ENCODE measurements at regions not wholly inside any gene's neighbourhood (a gene's known extent, or its start where the extent isn't known, plus 50 kb on each side); places are given as distances from the start of the nearest gene placed in this dataset.
"Not testable (repeated sequence)": the region's sequence is repeated elsewhere in the genome, so short reads cannot be mapped to it uniquely, and the experiment has no call there.

DNA sequence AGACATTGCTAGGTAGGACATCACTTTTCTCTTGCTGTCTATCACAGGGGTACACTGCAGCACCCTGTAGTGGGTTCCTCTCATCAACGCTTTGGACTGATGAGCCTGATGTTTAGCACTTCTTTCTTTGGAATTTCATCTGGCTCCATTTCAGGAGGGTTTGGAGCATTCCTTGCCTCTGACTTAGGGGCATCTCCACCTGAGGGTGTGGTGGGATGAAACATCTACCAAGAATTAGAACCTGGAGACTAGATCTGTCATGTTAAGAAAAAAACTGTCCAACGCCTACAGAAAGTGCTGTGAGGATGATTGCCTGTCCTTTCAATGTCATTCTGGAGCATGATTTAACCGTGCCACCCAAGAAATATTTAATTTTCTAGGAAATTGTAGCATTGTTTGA, 648.4 kb downstream of the ETS1 start:
- 91% methylated on average over 2 of the region's 3 CpGs for WGBS
- Histone ChIP-seq H4K91ac (ENCODE audit: low read length) (no peak overlapping the region), H3K36me3 (ENCODE audit: control insufficient read depth in 1 of 2, insufficient read depth in 2 of 2, low read depth in 1 of 2, low read length in 2 of 2) (no peaks in the 10 kb centered on the region), H2BK12ac (ENCODE audit: low read length in 2 of 2) (no peak overlapping the region), H4K8ac (ENCODE audit: low read length) (no peak overlapping the region), H3K23ac (ENCODE audit: low read length in 2 of 2) (no peak overlapping the region), H3K27me3 (ENCODE audit: control insufficient read depth in 1 of 2, insufficient read depth in 1 of 2, low read length in 2 of 2) (no peaks in the 10 kb centered on the region), H3K14ac (ENCODE audit: low read length in 2 of 2) (no peak overlapping the region), H3K18ac (ENCODE audit: low read depth in 1 of 2, low read length in 2 of 2) (no peak overlapping the region), H2BK15ac (ENCODE audit: low read depth, poor library complexity, severe bottlenecking) (no peak overlapping the region), H2BK5ac (ENCODE audit: low read depth, low read length, poor library complexity, severe bottlenecking) (no peak overlapping the region), H3K4ac (ENCODE audit: low read depth in 1 of 2, low read length in 2 of 2) (no peak overlapping the region), H3K79me1 (replicated peaks; ENCODE audit: low read length, poor library complexity, severe bottlenecking) (no peaks in the 10 kb centered on the region), H3K4me2 (ENCODE audit: low read length, poor library complexity, severe bottlenecking) (no peak overlapping the region), H3K9me3 (ENCODE audit: control insufficient read depth, low read length) (no peaks in the 10 kb centered on the region), H3K9ac (ENCODE audit: low read length) (no peak overlapping the region), H3K4me1 (ENCODE audit: control insufficient read depth, insufficient read depth, low read depth, low read length) (no peaks in the 10 kb centered on the region), H2AK5ac (ENCODE audit: low read length, severe bottlenecking) (no peak overlapping the region), H3K27ac (ENCODE audit: low read length, poor library complexity, severe bottlenecking) (no peak overlapping the region), H2BK120ac (ENCODE audit: low read depth, low read length) (no peak overlapping the region), H3K4me3 (ENCODE audit: insufficient read depth in 1 of 2, low read depth in 1 of 2, low read length in 2 of 2) (no peak overlapping the region), H2AFZ (ENCODE audit: low read depth, low read length) (no peak overlapping the region)
- DNase-seq: no peak

DNA sequence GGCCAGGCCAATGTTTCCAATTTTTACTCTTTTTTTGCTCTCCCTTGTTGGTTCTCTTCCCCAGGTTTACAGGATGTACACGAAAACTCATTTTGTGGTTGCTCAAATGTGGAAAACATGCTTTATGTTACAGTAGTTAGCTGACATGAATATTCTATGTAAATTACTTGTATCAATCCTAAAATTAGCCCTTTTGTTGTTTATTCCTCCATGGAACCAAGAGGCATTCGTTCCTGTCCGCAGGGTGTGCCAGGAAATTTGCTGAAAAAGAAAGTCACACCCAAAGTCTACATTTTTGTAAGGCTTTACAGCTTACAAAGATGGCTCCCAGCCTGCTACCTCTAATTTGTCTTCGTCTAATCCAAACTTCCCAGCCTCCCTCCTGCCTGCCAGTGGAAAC, 652.3 kb downstream of the ETS1 start:
- Histone ChIP-seq H3K79me1 (replicated peaks; ENCODE audit: low read length, poor library complexity, severe bottlenecking) (no peaks in the 10 kb centered on the region), H2AK5ac (ENCODE audit: low read length, severe bottlenecking) (no peak overlapping the region), H3K4me2 (ENCODE audit: low read length, poor library complexity, severe bottlenecking) (no peak overlapping the region), H3K4me3 (ENCODE audit: insufficient read depth in 1 of 2, low read depth in 1 of 2, low read length in 2 of 2) (no peak overlapping the region), H3K23ac (ENCODE audit: low read length in 2 of 2) (no peak overlapping the region), H3K27ac (ENCODE audit: low read length, poor library complexity, severe bottlenecking) (no peak overlapping the region), H3K27me3 (ENCODE audit: control insufficient read depth in 1 of 2, insufficient read depth in 1 of 2, low read length in 2 of 2) (no peaks in the 10 kb centered on the region), H2BK5ac (ENCODE audit: low read depth, low read length, poor library complexity, severe bottlenecking) (no peak overlapping the region), H3K4me1 (ENCODE audit: control insufficient read depth, insufficient read depth, low read depth, low read length) (no peaks in the 10 kb centered on the region), H2BK120ac (ENCODE audit: low read depth, low read length) (no peak overlapping the region), H3K9me3 (ENCODE audit: control insufficient read depth, low read length) (no peaks in the 10 kb centered on the region), H2BK12ac (ENCODE audit: low read length in 2 of 2) (no peak overlapping the region), H2AFZ (ENCODE audit: low read depth, low read length) (no peak overlapping the region), H2BK15ac (ENCODE audit: low read depth, poor library complexity, severe bottlenecking) (no peak overlapping the region), H3K36me3 (ENCODE audit: control insufficient read depth in 1 of 2, insufficient read depth in 2 of 2, low read depth in 1 of 2, low read length in 2 of 2) (no peaks in the 10 kb centered on the region), H4K91ac (ENCODE audit: low read length) (no peak overlapping the region), H3K14ac (ENCODE audit: low read length in 2 of 2) (no peak overlapping the region), H3K18ac (ENCODE audit: low read depth in 1 of 2, low read length in 2 of 2) (no peak overlapping the region), H4K8ac (ENCODE audit: low read length) (no peak overlapping the region), H3K4ac (ENCODE audit: low read depth in 1 of 2, low read length in 2 of 2) (no peak overlapping the region), H3K9ac (ENCODE audit: low read length) (no peak overlapping the region)
- WGBS: 75% methylated on average over 3 of the region's 4 CpGs
- DNase-seq: no peak

DNA sequence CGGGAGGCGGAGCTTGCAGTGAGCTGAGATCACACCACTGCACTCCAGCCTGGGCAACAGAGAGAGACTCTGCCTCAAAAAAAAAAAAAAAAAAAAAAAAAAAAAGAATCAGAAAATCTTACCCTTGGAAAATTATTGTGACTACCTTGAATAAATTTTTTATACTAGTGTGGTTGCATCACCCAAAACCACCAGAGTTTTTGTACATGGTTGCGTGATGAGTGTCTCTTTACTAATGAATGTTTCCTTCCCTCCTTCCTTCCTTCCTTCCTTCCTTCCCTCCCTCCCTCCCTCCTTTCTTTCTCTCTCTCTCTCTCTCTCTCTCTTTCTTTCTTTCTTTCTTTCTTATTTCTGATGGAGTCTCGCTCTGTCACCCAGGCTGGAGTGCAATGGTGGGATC, 653.4 kb downstream of the ETS1 start:
- H2BK120ac ChIP-seq (ENCODE audit: low read depth, low read length); H4K91ac ChIP-seq (ENCODE audit: low read length); DNase-seq; H3K4me3 ChIP-seq (ENCODE audit: insufficient read depth in 1 of 2, low read depth in 1 of 2, low read length in 2 of 2); H3K27me3 ChIP-seq (ENCODE audit: control insufficient read depth in 1 of 2, insufficient read depth in 1 of 2, low read length in 2 of 2); H3K4ac ChIP-seq (ENCODE audit: low read depth in 1 of 2, low read length in 2 of 2); H2AFZ ChIP-seq (ENCODE audit: low read depth, low read length); H2AK5ac ChIP-seq (ENCODE audit: low read length, severe bottlenecking); H3K9ac ChIP-seq (ENCODE audit: low read length); H3K36me3 ChIP-seq (ENCODE audit: control insufficient read depth in 1 of 2, insufficient read depth in 2 of 2, low read depth in 1 of 2, low read length in 2 of 2); H3K14ac ChIP-seq (ENCODE audit: low read length in 2 of 2); H3K9me3 ChIP-seq (ENCODE audit: control insufficient read depth, low read length); H2BK12ac ChIP-seq (ENCODE audit: low read length in 2 of 2); H3K4me1 ChIP-seq (ENCODE audit: control insufficient read depth, insufficient read depth, low read depth, low read length); H3K27ac ChIP-seq (ENCODE audit: low read length, poor library complexity, severe bottlenecking); H2BK5ac ChIP-seq (ENCODE audit: low read depth, low read length, poor library complexity, severe bottlenecking); H4K8ac ChIP-seq (ENCODE audit: low read length); H3K4me2 ChIP-seq (ENCODE audit: low read length, poor library complexity, severe bottlenecking); H2BK15ac ChIP-seq (ENCODE audit: low read depth, poor library complexity, severe bottlenecking); H3K23ac ChIP-seq (ENCODE audit: low read length in 2 of 2); H3K18ac ChIP-seq (ENCODE audit: low read depth in 1 of 2, low read length in 2 of 2); H3K79me1 ChIP-seq (replicated peaks; ENCODE audit: low read length, poor library complexity, severe bottlenecking): not testable (repeated sequence)
- WGBS: 89% methylated on average over 2 of the region's 4 CpGs

DNA sequence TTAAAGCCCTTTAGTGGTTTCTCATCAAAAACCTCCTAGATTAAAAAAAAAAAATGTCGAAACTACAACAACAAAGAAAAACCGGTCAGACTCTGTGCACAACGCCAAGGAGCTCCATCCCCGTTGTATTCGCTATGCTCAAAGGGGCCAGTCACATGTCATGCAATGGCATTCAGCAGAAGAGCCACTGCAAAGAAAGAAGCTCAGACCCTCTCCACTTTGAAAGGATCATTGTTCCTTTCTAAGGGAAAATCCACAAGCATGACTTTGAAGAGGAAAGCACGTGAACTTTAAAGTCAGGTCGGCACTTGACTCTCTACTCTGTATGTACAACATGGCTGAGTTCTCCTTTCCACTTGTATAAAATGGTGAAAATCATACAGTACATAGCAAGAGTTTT, 655.6 kb downstream of the ETS1 start:
- Histone ChIP-seq H3K27me3 (ENCODE audit: control insufficient read depth in 1 of 2, insufficient read depth in 1 of 2, low read length in 2 of 2) (no peaks in the 10 kb centered on the region), H2BK12ac (ENCODE audit: low read length in 2 of 2) (no peak overlapping the region), H4K91ac (ENCODE audit: low read length) (no peak overlapping the region), H2BK120ac (ENCODE audit: low read depth, low read length) (no peak overlapping the region), H3K27ac (ENCODE audit: low read length, poor library complexity, severe bottlenecking) (no peak overlapping the region), H2BK5ac (ENCODE audit: low read depth, low read length, poor library complexity, severe bottlenecking) (no peak overlapping the region), H3K4ac (ENCODE audit: low read depth in 1 of 2, low read length in 2 of 2) (no peak overlapping the region), H3K4me3 (ENCODE audit: insufficient read depth in 1 of 2, low read depth in 1 of 2, low read length in 2 of 2) (no peak overlapping the region), H3K79me1 (replicated peaks; ENCODE audit: low read length, poor library complexity, severe bottlenecking) (no peaks in the 10 kb centered on the region), H3K23ac (ENCODE audit: low read length in 2 of 2) (no peak overlapping the region), H3K9me3 (ENCODE audit: control insufficient read depth, low read length) (no peaks in the 10 kb centered on the region), H2BK15ac (ENCODE audit: low read depth, poor library complexity, severe bottlenecking) (no peak overlapping the region), H3K14ac (ENCODE audit: low read length in 2 of 2) (no peak overlapping the region), H2AK5ac (ENCODE audit: low read length, severe bottlenecking) (no peak overlapping the region), H3K4me1 (ENCODE audit: control insufficient read depth, insufficient read depth, low read depth, low read length) (no peaks in the 10 kb centered on the region), H3K36me3 (ENCODE audit: control insufficient read depth in 1 of 2, insufficient read depth in 2 of 2, low read depth in 1 of 2, low read length in 2 of 2) (no peaks in the 10 kb centered on the region), H3K18ac (ENCODE audit: low read depth in 1 of 2, low read length in 2 of 2) (no peak overlapping the region), H3K9ac (ENCODE audit: low read length) (no peak overlapping the region), H3K4me2 (ENCODE audit: low read length, poor library complexity, severe bottlenecking) (no peak overlapping the region), H4K8ac (ENCODE audit: low read length) (no peak overlapping the region), H2AFZ (ENCODE audit: low read depth, low read length) (no peak overlapping the region)
- no peak for DNase-seq
- 89% methylated on average over 5 of the region's 7 CpGs for WGBS

Measured in mesenchymal stem cell (in vitro differentiated cells and primary cell).